ENCODE measurements at regions not wholly inside any gene's neighbourhood (a gene's known extent, or its start where the extent isn't known, plus 50 kb on each side); places are given as distances from the start of the nearest gene placed in this dataset.

DNA sequence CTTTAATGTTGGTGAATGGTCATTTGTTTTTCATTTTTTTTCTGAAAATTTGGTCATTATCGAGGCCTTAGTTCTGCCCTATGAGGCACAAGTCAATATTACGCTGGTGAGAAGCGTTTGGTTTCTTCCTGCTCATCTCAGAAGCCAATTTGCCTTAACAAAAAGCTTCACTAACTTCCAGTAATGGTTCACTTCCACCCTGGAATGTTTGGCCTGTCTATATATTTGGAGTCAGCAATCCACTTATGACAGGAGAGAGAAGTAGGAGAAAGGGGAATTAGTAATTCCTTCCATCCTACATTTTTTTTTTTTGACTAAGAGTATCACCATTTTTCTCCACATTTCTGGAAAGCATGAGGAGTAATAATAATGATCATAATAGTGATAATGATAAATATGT is 124.4 kb downstream of the DIPK2A start:
- no peak overlapping the region for H3K9ac ChIP-seq (ENCODE audit: low read length)
- no peaks in the 10 kb centered on the region for H3K36me3 ChIP-seq (ENCODE audit: insufficient read depth, low read length)
- no peaks in the 10 kb centered on the region for H3K27me3 ChIP-seq (ENCODE audit: insufficient read depth, low read depth, low read length)
- TF ChIP-seq SMC3 (conservative IDR thresholded peaks at IDR 0.05; ENCODE audit: poor library complexity) (no peak), RAD21 (conservative IDR thresholded peaks at IDR 0.05) (no peak), TAF1 (IDR thresholded peaks at IDR 0.05; ENCODE audit: low read depth) (no peak), EZH2 (IDR thresholded peaks at IDR 0.05; ENCODE audit: borderline replicate concordance, insufficient read depth, low read length, poor library complexity, severe bottlenecking) (no peak), MXI1 (conservative IDR thresholded peaks at IDR 0.05; ENCODE audit: poor library complexity, severe bottlenecking) (no peak)
- TF ChIP-seq, protein P1, sequence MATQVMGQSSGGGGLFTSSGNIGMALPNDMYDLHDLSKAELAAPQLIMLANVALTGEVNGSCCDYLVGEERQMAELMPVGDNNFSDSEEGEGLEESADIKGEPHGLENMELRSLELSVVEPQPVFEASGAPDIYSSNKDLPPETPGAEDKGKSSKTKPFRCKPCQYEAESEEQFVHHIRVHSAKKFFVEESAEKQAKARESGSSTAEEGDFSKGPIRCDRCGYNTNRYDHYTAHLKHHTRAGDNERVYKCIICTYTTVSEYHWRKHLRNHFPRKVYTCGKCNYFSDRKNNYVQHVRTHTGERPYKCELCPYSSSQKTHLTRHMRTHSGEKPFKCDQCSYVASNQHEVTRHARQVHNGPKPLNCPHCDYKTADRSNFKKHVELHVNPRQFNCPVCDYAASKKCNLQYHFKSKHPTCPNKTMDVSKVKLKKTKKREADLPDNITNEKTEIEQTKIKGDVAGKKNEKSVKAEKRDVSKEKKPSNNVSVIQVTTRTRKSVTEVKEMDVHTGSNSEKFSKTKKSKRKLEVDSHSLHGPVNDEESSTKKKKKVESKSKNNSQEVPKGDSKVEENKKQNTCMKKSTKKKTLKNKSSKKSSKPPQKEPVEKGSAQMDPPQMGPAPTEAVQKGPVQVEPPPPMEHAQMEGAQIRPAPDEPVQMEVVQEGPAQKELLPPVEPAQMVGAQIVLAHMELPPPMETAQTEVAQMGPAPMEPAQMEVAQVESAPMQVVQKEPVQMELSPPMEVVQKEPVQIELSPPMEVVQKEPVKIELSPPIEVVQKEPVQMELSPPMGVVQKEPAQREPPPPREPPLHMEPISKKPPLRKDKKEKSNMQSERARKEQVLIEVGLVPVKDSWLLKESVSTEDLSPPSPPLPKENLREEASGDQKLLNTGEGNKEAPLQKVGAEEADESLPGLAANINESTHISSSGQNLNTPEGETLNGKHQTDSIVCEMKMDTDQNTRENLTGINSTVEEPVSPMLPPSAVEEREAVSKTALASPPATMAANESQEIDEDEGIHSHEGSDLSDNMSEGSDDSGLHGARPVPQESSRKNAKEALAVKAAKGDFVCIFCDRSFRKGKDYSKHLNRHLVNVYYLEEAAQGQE (IDR thresholded peaks at IDR 0.05; ENCODE audit: borderline replicate concordance) = no peak
- TF ChIP-seq, protein P2, sequence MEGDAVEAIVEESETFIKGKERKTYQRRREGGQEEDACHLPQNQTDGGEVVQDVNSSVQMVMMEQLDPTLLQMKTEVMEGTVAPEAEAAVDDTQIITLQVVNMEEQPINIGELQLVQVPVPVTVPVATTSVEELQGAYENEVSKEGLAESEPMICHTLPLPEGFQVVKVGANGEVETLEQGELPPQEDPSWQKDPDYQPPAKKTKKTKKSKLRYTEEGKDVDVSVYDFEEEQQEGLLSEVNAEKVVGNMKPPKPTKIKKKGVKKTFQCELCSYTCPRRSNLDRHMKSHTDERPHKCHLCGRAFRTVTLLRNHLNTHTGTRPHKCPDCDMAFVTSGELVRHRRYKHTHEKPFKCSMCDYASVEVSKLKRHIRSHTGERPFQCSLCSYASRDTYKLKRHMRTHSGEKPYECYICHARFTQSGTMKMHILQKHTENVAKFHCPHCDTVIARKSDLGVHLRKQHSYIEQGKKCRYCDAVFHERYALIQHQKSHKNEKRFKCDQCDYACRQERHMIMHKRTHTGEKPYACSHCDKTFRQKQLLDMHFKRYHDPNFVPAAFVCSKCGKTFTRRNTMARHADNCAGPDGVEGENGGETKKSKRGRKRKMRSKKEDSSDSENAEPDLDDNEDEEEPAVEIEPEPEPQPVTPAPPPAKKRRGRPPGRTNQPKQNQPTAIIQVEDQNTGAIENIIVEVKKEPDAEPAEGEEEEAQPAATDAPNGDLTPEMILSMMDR (IDR thresholded peaks at IDR 0.05; ENCODE audit: poor library complexity, severe bottlenecking) = no peak
- no peak overlapping the region for H3K4me3 ChIP-seq (ENCODE audit: low read length)
- H3F3A ChIP-seq (ENCODE audit: insufficient read depth, low read length, poor library complexity, severe bottlenecking) = no peaks in the 10 kb centered on the region
- H3K4me2 ChIP-seq (ENCODE audit: low read length) = no peak overlapping the region
- no peaks in the 10 kb centered on the region for H3K9me3 ChIP-seq (ENCODE audit: low read length)
- no peaks in the 10 kb centered on the region for H4K20me1 ChIP-seq (ENCODE audit: insufficient read depth)
- no peak overlapping the region for H3K27ac ChIP-seq (ENCODE audit: low read length)
- H3K9me2 ChIP-seq (ENCODE audit: insufficient read depth, low read length) = no peaks in the 10 kb centered on the region
- H2AFZ ChIP-seq (ENCODE audit: low read depth, low read length) = no peak overlapping the region
- no peaks in the 10 kb centered on the region for H3K79me2 ChIP-seq (replicated peaks; ENCODE audit: insufficient read depth, low read length)

DNA sequence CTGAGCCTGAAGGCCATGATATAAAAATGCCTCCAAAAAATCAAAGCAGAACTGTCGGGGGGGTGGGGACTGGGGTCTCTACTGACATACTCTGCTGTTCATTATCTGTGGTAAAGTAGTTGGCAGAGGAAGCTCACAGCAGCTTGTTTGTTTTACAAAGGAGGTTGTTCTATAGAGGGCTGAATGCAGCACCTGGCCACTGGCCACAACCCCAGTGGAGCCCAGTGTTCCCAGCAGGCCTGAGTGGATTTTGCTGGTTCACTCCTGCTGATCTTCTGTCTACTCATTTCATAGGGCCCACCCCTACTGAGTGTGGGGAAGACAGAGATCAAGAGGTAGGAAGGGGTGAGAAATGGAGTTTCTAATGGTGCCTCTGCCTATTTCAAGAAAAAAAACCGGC is 125.5 kb downstream of the DIPK2A start:
- Histone ChIP-seq H3K36me3 (ENCODE audit: insufficient read depth, low read length) (no peaks in the 10 kb centered on the region), H2AFZ (ENCODE audit: low read depth, low read length) (no peak overlapping the region), H3K9me2 (ENCODE audit: insufficient read depth, low read length) (no peaks in the 10 kb centered on the region), H3K79me2 (replicated peaks; ENCODE audit: insufficient read depth, low read length) (no peaks in the 10 kb centered on the region), H3K27ac (ENCODE audit: low read length) (no peak overlapping the region), H3K4me2 (ENCODE audit: low read length) (no peak overlapping the region), H3K9ac (ENCODE audit: low read length) (no peak overlapping the region), H3K4me3 (ENCODE audit: low read length) (no peak overlapping the region), H4K20me1 (ENCODE audit: insufficient read depth) (no peaks in the 10 kb centered on the region), H3K27me3 (ENCODE audit: insufficient read depth, low read depth, low read length) (no peaks in the 10 kb centered on the region), H3F3A (ENCODE audit: insufficient read depth, low read length, poor library complexity, severe bottlenecking) (no peaks in the 10 kb centered on the region), H3K9me3 (ENCODE audit: low read length) (no peaks in the 10 kb centered on the region)
- TF ChIP-seq, protein P2 (IDR thresholded peaks at IDR 0.05; ENCODE audit: poor library complexity, severe bottlenecking) = no peak
- TF ChIP-seq EP300 (conservative IDR thresholded peaks at IDR 0.05; ENCODE audit: poor library complexity, severe bottlenecking) (no peak), RAD21 (conservative IDR thresholded peaks at IDR 0.05) (no peak), EZH2 (IDR thresholded peaks at IDR 0.05; ENCODE audit: borderline replicate concordance, insufficient read depth, low read length, poor library complexity, severe bottlenecking) (no peak), MXI1 (conservative IDR thresholded peaks at IDR 0.05; ENCODE audit: poor library complexity, severe bottlenecking) (no peak), SMC3 (conservative IDR thresholded peaks at IDR 0.05; ENCODE audit: poor library complexity) (no peak), TAF1 (IDR thresholded peaks at IDR 0.05; ENCODE audit: low read depth) (no peak), POLR2AphosphoS5 (IDR thresholded peaks at IDR 0.05) (no peak)
- TF ChIP-seq, protein P1 (IDR thresholded peaks at IDR 0.05; ENCODE audit: borderline replicate concordance) = no peak
